ENCODE measurements at regions not wholly inside any gene's neighbourhood (a gene's known extent, or its start where the extent isn't known, plus 50 kb on each side); places are given as distances from the start of the nearest gene placed in this dataset.

- CTCF ChIA-PET, result no interaction called here
- DNase-seq (ENCODE audit: low read depth), result no peak
These were observed 90.2 kb downstream of the GPR85 start for GRCh38 chr7:112996331-112996871.

DNA sequence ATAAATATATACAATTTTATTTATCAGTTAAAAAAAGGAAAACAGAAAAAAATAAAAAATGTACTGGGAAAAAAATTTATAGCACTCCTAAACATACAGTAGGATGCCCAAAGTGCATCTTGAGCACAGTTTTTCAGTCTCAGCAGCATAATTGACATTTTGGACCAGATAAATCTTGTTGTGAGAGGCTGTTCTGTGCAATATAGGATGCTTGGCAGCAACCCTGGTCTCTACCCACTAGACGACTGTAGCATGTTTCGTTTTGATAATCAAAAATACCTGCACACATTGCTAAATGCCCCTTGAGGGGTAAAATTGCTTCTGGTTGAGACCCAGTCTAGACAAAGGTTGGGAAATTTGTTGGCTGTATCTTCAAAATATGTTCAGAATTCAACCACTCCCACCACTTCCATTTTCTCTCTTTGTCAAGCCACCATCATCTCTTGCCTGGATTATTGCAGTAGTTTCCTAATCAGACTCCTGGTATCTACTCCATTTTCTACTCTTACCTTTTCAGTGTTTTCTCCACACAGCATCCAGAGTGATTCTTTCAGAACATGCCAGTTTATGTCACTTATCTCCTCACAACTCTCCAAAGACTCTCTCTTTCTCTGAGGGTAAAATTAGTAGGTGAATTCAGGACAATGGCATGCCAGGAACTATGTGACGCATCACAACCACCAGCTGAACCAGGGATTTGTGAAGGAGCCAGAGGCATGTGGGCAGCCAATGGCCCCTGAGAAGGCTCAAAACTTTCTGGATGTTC lies 91.4 kb downstream of the GPR85 start:
- TF ChIP-seq CTCF (IDR thresholded peaks at IDR 0.05; ENCODE audit: insufficient read depth, low read depth, low read length), result no peak
- Histone ChIP-seq H3K27me3 (ENCODE audit: control insufficient read depth, insufficient read depth, low read length) (no peaks in the 10 kb centered on the region), H3K36me3 (ENCODE audit: control insufficient read depth, insufficient read depth, low read length) (no peaks in the 10 kb centered on the region), H3K4me3 (ENCODE audit: low read depth, low read length) (no peak overlapping the region)
- POLR2A ChIA-PET, result no interaction called here
- CTCF ChIA-PET, result no interaction called here
- DNase-seq (ENCODE audit: low read depth), result peak; percentile 22

More at GRCh38 chr7:112996331-112996871, 90.2 kb downstream of the GPR85 start:
- H3K36me3 ChIP-seq (ENCODE audit: control insufficient read depth, insufficient read depth, low read length), result no peaks in the 10 kb centered on the region
- TF ChIP-seq CTCF (IDR thresholded peaks at IDR 0.05; ENCODE audit: insufficient read depth, low read depth, low read length), result no peak
- POLR2A ChIA-PET, result no interaction called here
- H3K4me3 ChIP-seq (ENCODE audit: low read depth, low read length), result no peak overlapping the region
- H3K27me3 ChIP-seq (ENCODE audit: control insufficient read depth, insufficient read depth, low read length), result no peaks in the 10 kb centered on the region

DNA sequence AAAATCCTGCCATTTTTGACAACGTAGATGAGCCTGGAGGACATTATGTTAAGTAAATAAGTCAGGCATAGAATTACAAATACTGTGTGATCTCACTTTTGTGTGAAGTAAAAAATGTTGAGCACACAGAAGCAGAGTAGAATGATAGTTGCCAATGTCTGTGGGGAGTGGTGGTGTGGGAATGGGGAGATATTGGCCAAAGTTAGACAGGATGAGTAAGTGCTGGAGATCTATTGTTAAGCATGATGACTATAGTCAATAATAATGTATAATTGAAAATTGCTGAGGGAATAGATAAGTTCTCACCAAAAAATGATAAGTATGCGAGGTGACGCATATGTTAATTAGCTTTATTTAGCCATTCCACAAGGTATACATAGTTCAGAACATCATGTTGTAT lies 92.0 kb downstream of the GPR85 start:
- DNase-seq (ENCODE audit: low read depth), result no peak
- ChIA-PET POLR2A (no interaction called here), CTCF (no interaction called here)
- Histone ChIP-seq H3K36me3 (ENCODE audit: control insufficient read depth, insufficient read depth, low read length) (no peaks in the 10 kb centered on the region), H3K27me3 (ENCODE audit: control insufficient read depth, insufficient read depth, low read length) (no peaks in the 10 kb centered on the region), H3K4me3 (ENCODE audit: low read depth, low read length) (no peak overlapping the region)
- TF ChIP-seq CTCF (IDR thresholded peaks at IDR 0.05; ENCODE audit: insufficient read depth, low read depth, low read length), result no peak

DNA sequence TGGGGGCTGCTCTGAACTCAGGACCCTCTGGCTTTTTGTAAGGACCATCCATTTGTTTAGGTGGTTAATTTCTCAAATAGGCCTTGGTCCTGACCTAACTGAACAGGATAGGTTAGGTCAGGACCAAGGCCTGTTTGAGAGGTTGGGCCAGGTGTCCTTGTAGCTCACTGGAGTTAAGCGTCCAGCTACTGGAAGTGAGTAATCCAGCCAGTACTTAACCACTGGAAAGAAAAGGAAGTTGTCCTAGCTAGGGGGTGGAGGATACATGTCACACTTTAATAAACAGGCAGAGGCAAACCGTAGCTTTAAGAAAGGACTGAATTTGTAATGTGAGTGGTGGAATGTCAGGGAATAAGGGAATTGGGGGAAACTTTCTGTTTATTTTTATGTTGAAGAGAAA lies 96.0 kb downstream of the GPR85 start:
- DNase-seq (ENCODE audit: low read depth), result no peak
- ChIA-PET CTCF (no interaction called here), POLR2A (no interaction called here)
- H3K36me3 ChIP-seq (ENCODE audit: control insufficient read depth, insufficient read depth, low read length), result no peaks in the 10 kb centered on the region
- H3K4me3 ChIP-seq (ENCODE audit: low read depth, low read length), result no peak overlapping the region
- no peak for TF ChIP-seq CTCF (IDR thresholded peaks at IDR 0.05; ENCODE audit: insufficient read depth, low read depth, low read length)
- no peaks in the 10 kb centered on the region for H3K27me3 ChIP-seq (ENCODE audit: control insufficient read depth, insufficient read depth, low read length)

DNA sequence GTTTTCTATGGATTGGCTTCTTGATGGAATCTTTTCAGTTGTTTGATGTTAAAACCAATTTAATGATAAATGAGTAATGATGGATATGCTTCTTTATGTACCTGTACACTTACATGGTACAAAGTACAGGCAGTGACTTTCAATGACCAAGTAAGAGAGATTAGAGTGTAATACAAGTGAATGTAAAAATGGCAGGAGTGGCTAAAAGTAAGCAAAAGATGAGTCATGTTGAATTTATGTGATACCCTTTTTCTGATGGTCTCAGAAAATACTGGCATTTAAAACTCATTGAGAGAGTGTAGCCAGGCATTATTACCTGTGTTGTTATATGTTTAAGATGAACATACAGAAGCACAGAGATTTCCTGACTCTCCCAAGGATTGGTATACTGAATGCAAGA lies 97.1 kb downstream of the GPR85 start:
- ChIA-PET CTCF (no interaction called here), POLR2A (no interaction called here)
- Histone ChIP-seq H3K4me3 (ENCODE audit: low read depth, low read length) (no peak overlapping the region), H3K27me3 (ENCODE audit: control insufficient read depth, insufficient read depth, low read length) (no peaks in the 10 kb centered on the region), H3K36me3 (ENCODE audit: control insufficient read depth, insufficient read depth, low read length) (no peaks in the 10 kb centered on the region)
- no peak for TF ChIP-seq CTCF (IDR thresholded peaks at IDR 0.05; ENCODE audit: insufficient read depth, low read depth, low read length)
- no peak for DNase-seq (ENCODE audit: low read depth)
